PC-3 (cell line): ENCODE measurements at regions not wholly inside any gene's neighbourhood (a gene's known extent, or its start where the extent isn't known, plus 50 kb on each side); places are given as distances from the start of the nearest gene placed in this dataset.

ENCODE experiments used
- ATAC-seq: fragments of 200-7000 bp; cut with Tn5 transposase; 2 replicates; pipeline ENCODE4 v1.9.1; 2020; ENCODE audit warnings: mild to moderate bottlenecking, moderate library complexity
- BruUV-seq: library from RNA; stranded (reverse); fragments of 400-500 nt; replicated peaks from 2 replicates; lab custom pipeline; 2021; lab: Mats Ljungman, UMichigan
- CTCF ChIA-PET: fragments of 300-600 bp; sonication (Branson Sonifier 250); formaldehyde crosslinking; loops from one replicate; lab custom pipeline; 2022; ENCODE audit warnings: antibody characterized with exemption; lab: Charles Lee
- POLR2A ChIA-PET: fragments of 300-600 bp; sonication (Branson Sonifier 250); formaldehyde crosslinking; loops from one replicate; lab custom pipeline; 2022; ENCODE audit warnings: antibody characterized with exemption; ENCODE audit not compliant: unreplicated experiment; lab: Charles Lee
- DNase-seq: peaks from one replicate; pipeline ENCODE4 v3.0.0-alpha.2; 2015
- H2AFZ ChIP-seq: fragments of 300-600 bp; sonication (generic); 2 replicates; pipeline ENCODE4 v1.6.0; 2016; ENCODE audit warnings: antibody characterized with exemption, low read length
- H3F3A ChIP-seq: fragments of 300-600 bp; sonication (generic); one replicate; pipeline ENCODE4 v1.6.0; 2017; ENCODE audit warnings: antibody characterized with exemption, low read length, control low read depth, mild to moderate bottlenecking; ENCODE audit not compliant: unreplicated experiment
- H3K27ac ChIP-seq: fragments of 300-600 bp; sonication (generic); 2 replicates; pipeline ENCODE4 v1.5.1; 2016; ENCODE audit warnings: mild to moderate bottlenecking, low read length
- H3K27me3 ChIP-seq: fragments of 300-600 bp; sonication (generic); 2 replicates; pipeline ENCODE4 v1.6.1; 2016; ENCODE audit warnings: low read length, mixed read lengths
- H3K36me3 ChIP-seq: fragments of 300-600 bp; sonication (generic); 2 replicates; pipeline ENCODE4 v1.6.1; 2016; ENCODE audit warnings: low read depth, mixed run types, low read length, mixed read lengths
- H3K4me1 ChIP-seq: fragments of 300-600 bp; sonication (generic); 2 replicates; pipeline ENCODE4 v1.5.1; 2016; ENCODE audit warnings: low read length; ENCODE audit not compliant: insufficient read depth
- H3K4me2 ChIP-seq: fragments of 300-600 bp; sonication (generic); 2 replicates; pipeline ENCODE4 v1.6.0; 2016; ENCODE audit warnings: low read length
- H3K4me3 ChIP-seq: fragments of 300-600 bp; sonication (generic); 2 replicates; pipeline ENCODE4 v1.5.1; 2016; ENCODE audit warnings: mild to moderate bottlenecking, low read length, mixed read lengths
- H3K79me2 ChIP-seq: fragments of 300-600 bp; sonication (generic); 2 replicates; pipeline ENCODE4 v1.6.1; 2017; ENCODE audit warnings: low read length, mixed read lengths
- H3K9ac ChIP-seq: fragments of 300-600 bp; sonication (generic); 2 replicates; pipeline ENCODE4 v1.6.0; 2016; ENCODE audit warnings: mild to moderate bottlenecking, low read length
- H3K9me2 ChIP-seq: fragments of 300-600 bp; sonication (generic); replicated peaks from 2 replicates; pipeline ENCODE4 v1.6.1; 2016; ENCODE audit warnings: mixed run types, low read length, mixed read lengths
- H3K9me3 ChIP-seq: fragments of 300-600 bp; sonication (generic); 2 replicates; pipeline ENCODE4 v1.6.1; 2016; ENCODE audit warnings: low read length, mixed read lengths
- H4K20me1 ChIP-seq: fragments of 300-600 bp; sonication (generic); 2 replicates; pipeline ENCODE4 v1.6.1; 2016; ENCODE audit warnings: low read length, mixed read lengths
- CTCF ChIP-seq: fragments of 300-600 bp; sonication (generic); conservative IDR thresholded peaks from 2 replicates; pipeline ENCODE4 v1.5.1; 2017; ENCODE audit warnings: antibody characterized with exemption, low read depth, mild to moderate bottlenecking, low read length
- EZH2 ChIP-seq: fragments of 300-600 bp; sonication (generic); IDR thresholded peaks from one replicate; pipeline ENCODE4 v1.6.1; 2017; ENCODE audit warnings: antibody characterized with exemption, mild to moderate bottlenecking, low read length; ENCODE audit not compliant: unreplicated experiment
- EZH2phosphoT487 ChIP-seq: fragments of 300-600 bp; sonication (generic); IDR thresholded peaks from 2 replicates; pipeline ENCODE4 v1.6.1; 2018; ENCODE audit warnings: mild to moderate bottlenecking, antibody characterized with exemption, low read length, borderline replicate concordance
- intact Hi-C: fragments of 100-400 bp; cut with micrococcal nuclease; formaldehyde crosslinking; loops from 2 replicates; pipeline ENCODE4 v1.9.0; 2023

DNA sequence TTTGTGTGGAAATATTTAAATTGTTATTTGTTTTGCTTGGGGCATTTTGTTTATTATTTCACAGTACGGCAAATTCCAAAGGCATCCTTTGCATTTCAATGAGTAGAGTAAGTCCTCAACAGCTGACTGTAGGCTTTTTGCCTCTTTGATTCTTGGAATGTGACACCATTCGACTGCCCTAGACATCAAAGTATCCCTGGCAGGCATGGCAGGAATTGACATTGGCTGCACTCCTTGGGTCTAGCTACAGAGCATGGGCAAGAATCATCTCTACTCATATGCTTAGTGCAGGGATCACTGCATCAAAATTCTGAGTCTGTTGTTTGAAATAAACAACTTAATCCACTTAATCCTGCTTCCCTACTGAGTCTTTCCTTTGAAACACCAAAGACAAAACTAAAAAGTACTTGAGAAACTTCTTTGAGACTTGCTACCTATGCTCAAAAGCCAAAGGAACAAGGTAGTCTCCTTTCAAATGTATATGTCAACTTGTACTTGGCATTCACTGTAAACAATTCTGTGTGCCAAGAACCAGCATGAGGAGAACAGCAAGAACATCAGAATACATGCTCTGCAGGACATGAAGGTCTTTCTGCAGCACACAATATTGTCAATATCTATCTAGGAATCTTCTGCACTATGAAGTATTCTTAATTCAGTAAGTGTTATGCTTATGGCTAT lies 1569.0 kb upstream of the FLRT2 start:
- Histone ChIP-seq H2AFZ (no peak overlapping the region), H3K4me2 (no peak overlapping the region), H3K4me1 (no peaks in the 10 kb centered on the region), H3K27ac (no peak overlapping the region), H3K9ac (no peak overlapping the region), H3K9me3 (no peaks in the 10 kb centered on the region), H3K27me3 (no peaks in the 10 kb centered on the region), H4K20me1 (no peaks in the 10 kb centered on the region), H3K4me3 (no peak overlapping the region), H3F3A (no peaks in the 10 kb centered on the region), H3K9me2 (no peaks in the 10 kb centered on the region), H3K36me3 (no peaks in the 10 kb centered on the region), H3K79me2 (no peaks in the 10 kb centered on the region)
- no peak for TF ChIP-seq CTCF
- TF ChIP-seq EZH2phosphoT487, result no peak
- no peak for TF ChIP-seq EZH2
- ATAC-seq (no peak), DNase-seq (no peak)
- CTCF ChIA-PET, result no interaction called here
- POLR2A ChIA-PET, result no interaction called here
- BruUV-seq, result no TSS peak
- intact Hi-C loops, result no loop called here

DNA sequence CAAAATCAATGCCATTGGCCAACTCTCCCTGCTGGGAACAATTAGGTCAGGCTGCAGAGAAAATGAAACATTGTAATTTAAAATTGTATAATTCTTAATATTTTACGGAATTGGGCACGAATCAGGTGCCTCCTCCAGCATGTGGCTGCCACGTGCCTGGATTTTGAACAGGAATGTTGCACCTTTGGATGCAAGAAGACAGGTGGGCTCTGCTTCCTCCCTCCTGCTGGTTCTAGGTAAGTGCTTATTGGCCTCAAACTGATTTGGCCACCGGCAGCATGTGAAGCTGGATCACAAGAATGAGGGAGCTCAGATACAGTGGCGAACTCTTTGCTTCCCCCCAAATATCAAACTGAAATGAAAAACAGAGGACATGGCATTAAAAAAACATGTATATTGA lies 1559.9 kb upstream of the FLRT2 start:
- Histone ChIP-seq H2AFZ (no peak overlapping the region), H3K4me3 (no peak overlapping the region), H3K9me3 (peaks cover 4% of the 10 kb centered on the region; the same call in 1 of the 2 replicates), H3K4me1 (no peaks in the 10 kb centered on the region), H3K36me3 (no peaks in the 10 kb centered on the region), H3K27ac (no peak overlapping the region), H4K20me1 (no peaks in the 10 kb centered on the region), H3K9me2 (no peaks in the 10 kb centered on the region), H3K27me3 (no peaks in the 10 kb centered on the region), H3F3A (no peaks in the 10 kb centered on the region), H3K9ac (no peak overlapping the region), H3K79me2 (no peaks in the 10 kb centered on the region), H3K4me2 (no peak overlapping the region)
- intact Hi-C loops, result no loop called here
- CTCF ChIA-PET, result no interaction called here
- POLR2A ChIA-PET, result no interaction called here
- TF ChIP-seq EZH2, result no peak
- TF ChIP-seq CTCF, result no peak
- no peak for TF ChIP-seq EZH2phosphoT487
- no peak for DNase-seq
- no TSS peak for BruUV-seq
- no peak for ATAC-seq

GRCh38 chr14:83972631-83973030 lies 1557.3 kb upstream of the FLRT2 start:
- intact Hi-C loops, result no loop called here
- ChIA-PET POLR2A (no interaction called here), CTCF (no interaction called here)
- Histone ChIP-seq H3K4me2 (no peak overlapping the region), H4K20me1 (no peaks in the 10 kb centered on the region), H3K9me2 (no peaks in the 10 kb centered on the region), H3K79me2 (no peaks in the 10 kb centered on the region), H3K27ac (no peak overlapping the region), H3F3A (no peaks in the 10 kb centered on the region), H3K36me3 (no peaks in the 10 kb centered on the region), H3K4me1 (no peaks in the 10 kb centered on the region), H3K9me3 (peaks cover 4% of the 10 kb centered on the region; the same call in 1 of the 2 replicates), H3K27me3 (no peaks in the 10 kb centered on the region), H3K9ac (no peak overlapping the region), H3K4me3 (no peak overlapping the region), H2AFZ (no peak overlapping the region)
- ATAC-seq (no peak), DNase-seq (no peak)
- no TSS peak for BruUV-seq
- no peak for TF ChIP-seq EZH2phosphoT487
- no peak for TF ChIP-seq CTCF
- no peak for TF ChIP-seq EZH2
